Thyroid gland (tissue), 4 donors: ENCODE measurements at regions not wholly inside any gene's neighbourhood (a gene's known extent, or its start where the extent isn't known, plus 50 kb on each side); places are given as distances from the start of the nearest gene placed in this dataset.

Source experiments
- POLR2A ChIP-seq, 2 donors: fragments of 450-650 bp; IDR thresholded peaks; one replicate each; pipeline ENCODE4 v1.6.1; 2017; ENCODE audit warnings: antibody characterized with exemption in 2 of 2, mild to moderate bottlenecking in 2 of 2, moderate library complexity in 1 of 2
- TF ChIP-seq, protein P1 (sequence below), 6 experiments: fragments of 200-600 bp in 3 of 6; fragments of 450-650 bp in 3 of 6; sonication (generic) in 3 of 6; IDR thresholded peaks; one replicate each; pipeline ENCODE4 v1.5.1; 2016 to 2019; ENCODE audit warnings: antibody characterized with exemption in 6 of 6, mild to moderate bottlenecking in 2 of 6, inconsistent platforms in 1 of 6, moderate library complexity in 1 of 6

GRCh38 chr5:86070719-86071118 is 547.0 kb upstream of the COX7C start:
- no peak for TF ChIP-seq POLR2A (IDR thresholded peaks at IDR 0.05)
- TF ChIP-seq, protein P1, sequence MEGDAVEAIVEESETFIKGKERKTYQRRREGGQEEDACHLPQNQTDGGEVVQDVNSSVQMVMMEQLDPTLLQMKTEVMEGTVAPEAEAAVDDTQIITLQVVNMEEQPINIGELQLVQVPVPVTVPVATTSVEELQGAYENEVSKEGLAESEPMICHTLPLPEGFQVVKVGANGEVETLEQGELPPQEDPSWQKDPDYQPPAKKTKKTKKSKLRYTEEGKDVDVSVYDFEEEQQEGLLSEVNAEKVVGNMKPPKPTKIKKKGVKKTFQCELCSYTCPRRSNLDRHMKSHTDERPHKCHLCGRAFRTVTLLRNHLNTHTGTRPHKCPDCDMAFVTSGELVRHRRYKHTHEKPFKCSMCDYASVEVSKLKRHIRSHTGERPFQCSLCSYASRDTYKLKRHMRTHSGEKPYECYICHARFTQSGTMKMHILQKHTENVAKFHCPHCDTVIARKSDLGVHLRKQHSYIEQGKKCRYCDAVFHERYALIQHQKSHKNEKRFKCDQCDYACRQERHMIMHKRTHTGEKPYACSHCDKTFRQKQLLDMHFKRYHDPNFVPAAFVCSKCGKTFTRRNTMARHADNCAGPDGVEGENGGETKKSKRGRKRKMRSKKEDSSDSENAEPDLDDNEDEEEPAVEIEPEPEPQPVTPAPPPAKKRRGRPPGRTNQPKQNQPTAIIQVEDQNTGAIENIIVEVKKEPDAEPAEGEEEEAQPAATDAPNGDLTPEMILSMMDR (IDR thresholded peaks at IDR 0.05) = no peak
